Spleen (tissue), 11 donors: ENCODE measurements at regions not wholly inside any gene's neighbourhood (a gene's known extent, or its start where the extent isn't known, plus 50 kb on each side); places are given as distances from the start of the nearest gene placed in this dataset.

Experiments used
- DNase-seq: peaks from one replicate; pipeline ENCODE4 v3.0.0-alpha.2; 2020
- H3K27ac ChIP-seq, 8 donors: fragments of 200-600 bp; sonication (generic) in 7 of 8; 1 replicate in 4 of 8; 2 replicates in 4 of 8; pipeline versions ENCODE4 v1.5.0 to v1.8.0; 2016 to 2021; ENCODE audit warnings: inconsistent platforms in 4 of 8, mild to moderate bottlenecking in 4 of 8, moderate library complexity in 1 of 8
- H3K27me3 ChIP-seq, 7 donors: fragments of 200-600 bp; sonication (generic) in 6 of 7; replicated peaks in 1 of 7; 1 replicate in 4 of 7; 2 replicates in 3 of 7; pipeline versions ENCODE4 v1.5.0 to v1.8.0; 2016 to 2021; ENCODE audit warnings: inconsistent platforms in 3 of 7, mild to moderate bottlenecking in 1 of 7
- H3K36me3 ChIP-seq, 6 donors: fragments of 200-600 bp; sonication (generic) in 5 of 6; 1 replicate in 4 of 6; 2 replicates in 2 of 6; pipeline versions ENCODE4 v1.5.0 to v1.8.0; 2016 to 2021; ENCODE audit warnings: inconsistent platforms in 2 of 6
- H3K4me1 ChIP-seq, 6 donors: fragments of 200-600 bp; sonication (generic) in 5 of 6; 1 replicate in 3 of 6; 2 replicates in 3 of 6; pipeline versions ENCODE4 v1.5.0 to v1.8.0; 2016 to 2021; ENCODE audit warnings: inconsistent platforms in 3 of 6
- H3K4me3 ChIP-seq, 8 donors: fragments of 200-600 bp; sonication (generic) in 7 of 8; 1 replicate in 4 of 8; 2 replicates in 4 of 8; pipeline versions ENCODE4 v1.5.0 to v1.8.0; 2016 to 2021; ENCODE audit warnings: inconsistent platforms in 4 of 8, mild to moderate bottlenecking in 4 of 8, moderate library complexity in 2 of 8
- H3K9me3 ChIP-seq, 8 donors: fragments of 200-600 bp; sonication (generic) in 7 of 8; 1 replicate in 4 of 8; 2 replicates in 4 of 8; pipeline versions ENCODE4 v1.5.0 to v1.8.0; 2016 to 2021; ENCODE audit warnings: inconsistent platforms in 4 of 8
- CTCF ChIP-seq, 11 experiments: fragments of 200-600 bp in 7 of 11; fragments of 450-650 bp in 4 of 11; sonication (generic) in 4 of 11; IDR thresholded peaks in 8 of 11; conservative IDR thresholded peaks in 3 of 11; 1 replicate in 7 of 11; 2 replicates in 4 of 11; pipeline versions ENCODE4 v1.4.0 to v1.8.0; 2016 to 2021; ENCODE audit warnings: antibody characterized with exemption in 11 of 11, inconsistent platforms in 4 of 11, mild to moderate bottlenecking in 1 of 11
- POLR2A ChIP-seq, 3 donors: fragments of 450-650 bp; IDR thresholded peaks; one replicate each; pipeline ENCODE4 v1.5.1; 2017; ENCODE audit warnings: antibody characterized with exemption in 3 of 3, mild to moderate bottlenecking in 1 of 3
- POLR2AphosphoS5 ChIP-seq, 3 donors: sonication (generic); formaldehyde crosslinking; IDR thresholded peaks; one replicate each; pipeline ENCODE4 v1.5.1; 2017; ENCODE audit warnings: antibody characterized with exemption in 3 of 3
- WGBS, 5 donors: extraction: QIAGEN DNeasy Blood & Tissue Kit in 3 of 5; methylation state at CpG; one replicate each; pipeline versions ENCODE4 v1.1.5 to v1.1.7; 2013 to 2018; 5-methylcytosine and 5-hydroxymethylcytosine counted together
- intact Hi-C: fragments of 100-400 bp; cut with DNase I; formaldehyde crosslinking; loops from one replicate; pipeline ENCODE4 v1.15.0; 2023; ENCODE audit warnings: low total_unique reads
- donor health status: healthy with polysubstance abuse.
- donor health status: DM: no; HTN: no; CAD: no; lungs with moderate emphysema.
- donor health status: DM: no; HTN: no; CAD: no.
- donor health status: Bipolar disorder and iron deficiency.
- donor health status: healthy.
- donor health status: DM: no; HTN: no; CAD: no.
- donor health status: DM: yes; HTN: yes; CAD: no.

DNA sequence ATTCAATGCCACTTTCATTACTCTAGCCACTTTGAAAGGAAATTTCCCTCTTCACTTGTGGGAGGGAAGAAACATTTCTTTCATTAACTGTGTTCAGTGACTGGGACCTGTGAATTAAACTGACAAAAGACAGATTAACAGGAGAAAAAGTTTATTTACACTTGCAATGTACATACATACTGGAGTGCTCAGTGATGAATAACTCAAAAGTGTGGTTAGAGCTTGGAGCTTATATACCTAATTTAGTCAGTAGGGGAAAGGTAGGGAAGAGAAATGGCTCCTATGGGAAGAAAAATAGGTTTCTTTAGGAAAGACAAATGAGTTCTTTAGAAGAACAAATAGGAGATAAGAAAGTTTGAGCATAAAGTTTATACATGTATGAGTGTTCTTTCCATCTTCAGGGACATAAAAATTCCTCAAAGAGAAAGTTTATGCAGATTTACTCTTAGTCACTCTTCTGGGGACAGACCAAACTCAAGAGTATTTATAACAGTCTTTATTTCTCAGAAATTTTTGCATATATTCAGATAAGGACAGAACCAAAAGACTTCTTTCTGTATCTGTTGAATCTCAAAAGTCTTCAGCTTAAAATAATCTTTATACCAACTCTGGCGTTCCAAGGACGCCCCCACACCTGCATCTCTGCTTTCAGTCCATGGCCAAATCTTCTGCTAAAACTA, 120.0 kb upstream of the RAI14 start:
- TF ChIP-seq POLR2A (IDR thresholded peaks at IDR 0.05) = no peak
- no peak for TF ChIP-seq CTCF (IDR thresholded peaks at IDR 0.05 in 8 of 11, conservative IDR thresholded peaks at IDR 0.05 in 3 of 11)
- TF ChIP-seq POLR2AphosphoS5 (IDR thresholded peaks at IDR 0.05) = no peak
- Histone ChIP-seq H3K4me1 (no peaks in the 10 kb centered on the region), H3K27me3 (peaks cover 0 to 8% (median 0%) of the 10 kb centered on the region in 7 donors), H3K9me3 (no peaks in the 10 kb centered on the region), H3K4me3 (no peak overlapping the region), H3K27ac (no peak overlapping the region), H3K36me3 (no peaks in the 10 kb centered on the region)
- WGBS, 5 donors = 59 to 81% (median 67%) methylated on average over 2 of the region's 2 CpGs
- no peak for DNase-seq
- intact Hi-C loops = no loop called here

DNA sequence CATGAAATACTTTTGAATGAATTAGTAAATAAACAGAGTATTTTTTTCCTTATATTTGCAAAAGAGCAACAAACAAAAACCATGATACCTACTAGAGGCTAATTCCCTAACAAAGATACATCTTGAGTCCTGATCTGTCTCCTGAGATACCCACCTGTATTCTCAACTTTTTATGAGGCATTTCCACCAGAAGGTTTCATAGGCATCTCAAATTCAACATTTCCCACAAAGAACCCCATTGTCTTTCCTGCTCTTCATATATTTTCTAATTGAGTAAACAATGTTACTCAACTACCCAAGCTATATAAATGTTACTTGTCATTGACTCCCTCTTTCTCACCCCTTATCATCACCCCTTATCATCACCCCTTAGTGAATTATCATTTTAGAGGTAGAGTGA, 119.4 kb upstream of the RAI14 start:
- intact Hi-C loops = no loop called here
- H3K4me1 ChIP-seq = no peaks in the 10 kb centered on the region

GRCh38 chr5:34538026-34538672, 118.0 kb upstream of the RAI14 start:
- Histone ChIP-seq H3K4me1 (no peaks in the 10 kb centered on the region), H3K36me3 (no peaks in the 10 kb centered on the region), H3K9me3 (no peaks in the 10 kb centered on the region), H3K27ac (no peak overlapping the region), H3K27me3 (peaks cover 0 to 15% (median 0%) of the 10 kb centered on the region in 7 donors), H3K4me3 (no peak overlapping the region)
- TF ChIP-seq CTCF (IDR thresholded peaks at IDR 0.05 in 8 of 11, conservative IDR thresholded peaks at IDR 0.05 in 3 of 11) = peak in 3 of 11 experiments; percentile 18 to 32 (median 26)
- TF ChIP-seq POLR2AphosphoS5 (IDR thresholded peaks at IDR 0.05) = no peak
- no peak for TF ChIP-seq POLR2A (IDR thresholded peaks at IDR 0.05)
- intact Hi-C loops = no loop called here
- WGBS, 5 donors = 86 to 100% (median 96%) methylated on average over 3 of the region's 3 CpGs
- no peak for DNase-seq

More for the DNA sequence above, 119.4 kb upstream of the RAI14 start:
- Histone ChIP-seq H3K27ac (no peak overlapping the region), H3K36me3 (no peaks in the 10 kb centered on the region), H3K27me3 (peaks cover 0 to 14% (median 0%) of the 10 kb centered on the region in 7 donors), H3K4me3 (no peak overlapping the region), H3K9me3 (no peaks in the 10 kb centered on the region)
- DNase-seq = no peak
- TF ChIP-seq POLR2AphosphoS5 (IDR thresholded peaks at IDR 0.05) (no peak), POLR2A (IDR thresholded peaks at IDR 0.05) (no peak), CTCF (IDR thresholded peaks at IDR 0.05 in 8 of 11, conservative IDR thresholded peaks at IDR 0.05 in 3 of 11) (no peak)

GRCh38 chr5:34539183-34539582, 116.9 kb upstream of the RAI14 start:
- no peak for DNase-seq
- peaks cover 0 to 15% (median 0%) of the 10 kb centered on the region in 7 donors for H3K27me3 ChIP-seq
- peaks cover 0 to 10% (median 6%) of the 10 kb centered on the region in 8 donors for H3K9me3 ChIP-seq
- intact Hi-C loops = no loop called here
- H3K27ac ChIP-seq = no peak overlapping the region
- 7 to 29% (median 15%) methylated on average over 1 of the region's 1 CpG for whole genome bisulfite sequencing, 5 donors
- no peaks in the 10 kb centered on the region for H3K4me1 ChIP-seq
- no peak for TF ChIP-seq POLR2AphosphoS5 (IDR thresholded peaks at IDR 0.05)
- no peak for TF ChIP-seq CTCF (IDR thresholded peaks at IDR 0.05 in 8 of 11, conservative IDR thresholded peaks at IDR 0.05 in 3 of 11)
- no peak for TF ChIP-seq POLR2A (IDR thresholded peaks at IDR 0.05)
- H3K36me3 ChIP-seq = no peaks in the 10 kb centered on the region
- no peak overlapping the region for H3K4me3 ChIP-seq
